Activated gamma-delta T cell (primary cell): ENCODE measurements at regions not wholly inside any gene's neighbourhood (a gene's known extent, or its start where the extent isn't known, plus 50 kb on each side); places are given as distances from the start of the nearest gene placed in this dataset.

ENCODE experiments used
- DNase-seq: peaks from one replicate; lab custom pipeline; 2025; lab: John Stamatoyannopoulos, UW

GRCh38 chr6:168773788-168774187 lies 332.8 kb downstream of the SMOC2 start:
- no peak for DNase-seq

- no peak for DNase-seq
Observed at GRCh38 chr6:168765752-168766151, 324.8 kb downstream of the SMOC2 start.

- DNase-seq, result no peak
Observed at GRCh38 chr6:168756009-168756634, 315.1 kb downstream of the SMOC2 start.

- DNase-seq, result no peak
Observed at GRCh38 chr6:168746643-168747042, 305.7 kb downstream of the SMOC2 start.

GRCh38 chr6:168746013-168746412 lies 305.0 kb downstream of the SMOC2 start:
- no peak for DNase-seq

GRCh38 chr6:168744861-168745260 lies 303.9 kb downstream of the SMOC2 start:
- DNase-seq, result no peak

- no peak for DNase-seq
Observed at GRCh38 chr6:168741942-168742782, 301.2 kb downstream of the SMOC2 start.

GRCh38 chr6:168741305-168741704 lies 300.3 kb downstream of the SMOC2 start:
- DNase-seq, result no peak

- DNase-seq, result no peak
Observed at GRCh38 chr6:168739381-168739780, 298.4 kb downstream of the SMOC2 start.

GRCh38 chr6:168737481-168737880 lies 296.5 kb downstream of the SMOC2 start:
- no peak for DNase-seq

GRCh38 chr6:168737014-168737413 lies 296.0 kb downstream of the SMOC2 start:
- no peak for DNase-seq

GRCh38 chr6:168736039-168736438 lies 295.1 kb downstream of the SMOC2 start:
- DNase-seq, result no peak

- no peak for DNase-seq
Observed at GRCh38 chr6:168735268-168735949, 294.4 kb downstream of the SMOC2 start.

GRCh38 chr6:168734523-168734922 lies 293.5 kb downstream of the SMOC2 start:
- DNase-seq, result no peak

GRCh38 chr6:168732676-168733075 lies 291.7 kb downstream of the SMOC2 start:
- DNase-seq, result no peak

- DNase-seq, result no peak
Observed at GRCh38 chr6:168730931-168731716, 290.1 kb downstream of the SMOC2 start.

GRCh38 chr6:168728056-168728455 lies 287.1 kb downstream of the SMOC2 start:
- no peak for DNase-seq

- DNase-seq, result no peak
Observed at GRCh38 chr6:168726312-168726856, 285.4 kb downstream of the SMOC2 start.

GRCh38 chr6:168725802-168726201 lies 284.8 kb downstream of the SMOC2 start:
- no peak for DNase-seq

GRCh38 chr6:168724669-168725570 lies 283.9 kb downstream of the SMOC2 start:
- DNase-seq, result no peak

GRCh38 chr6:168724033-168724432 lies 283.0 kb downstream of the SMOC2 start:
- DNase-seq, result no peak
